Right kidney (tissue), 1 donor: ENCODE measurements at regions not wholly inside any gene's neighbourhood (a gene's known extent, or its start where the extent isn't known, plus 50 kb on each side); places are given as distances from the start of the nearest gene placed in this dataset.
A peak's percentile ranks its signal among the peaks of the same experiment; 100 is the strongest.

Experiments used
- DNase-seq: peaks from one replicate; pipeline ENCODE4 v3.0.0-alpha.2; 2016

- DNase-seq = no peak
These were observed 291.9 kb upstream of the TRIB2 start for GRCh38 chr2:12424809-12425208.

GRCh38 chr2:12428324-12428723, 288.4 kb upstream of the TRIB2 start:
- no peak for DNase-seq

GRCh38 chr2:12428786-12429185, 287.9 kb upstream of the TRIB2 start:
- DNase-seq = no peak

GRCh38 chr2:12429779-12430406, 286.8 kb upstream of the TRIB2 start:
- DNase-seq = no peak

GRCh38 chr2:12430407-12431133, 286.2 kb upstream of the TRIB2 start:
- peak; percentile 23 for DNase-seq

GRCh38 chr2:12432985-12433625, 283.6 kb upstream of the TRIB2 start:
- DNase-seq = no peak

- DNase-seq = no peak
These were observed 283.1 kb upstream of the TRIB2 start for GRCh38 chr2:12433626-12433990.

- DNase-seq = no peak
These were observed 282.1 kb upstream of the TRIB2 start for GRCh38 chr2:12434630-12435098.

GRCh38 chr2:12435430-12436222, 281.1 kb upstream of the TRIB2 start:
- no peak for DNase-seq

GRCh38 chr2:12436483-12436882, 280.3 kb upstream of the TRIB2 start:
- DNase-seq = no peak

- DNase-seq = no peak
These were observed 279.7 kb upstream of the TRIB2 start for GRCh38 chr2:12436935-12437561.

- DNase-seq = no peak
These were observed 276.0 kb upstream of the TRIB2 start for GRCh38 chr2:12440731-12441130.

GRCh38 chr2:12441750-12442475, 274.8 kb upstream of the TRIB2 start:
- DNase-seq = no peak

- DNase-seq = no peak
These were observed 274.3 kb upstream of the TRIB2 start for GRCh38 chr2:12442476-12442847.

GRCh38 chr2:12448846-12449505, 267.8 kb upstream of the TRIB2 start:
- no peak for DNase-seq

GRCh38 chr2:12451726-12452125, 265.0 kb upstream of the TRIB2 start:
- DNase-seq = no peak

GRCh38 chr2:12452185-12452584, 264.6 kb upstream of the TRIB2 start:
- DNase-seq = no peak

GRCh38 chr2:12453731-12454130, 263.0 kb upstream of the TRIB2 start:
- no peak for DNase-seq

- DNase-seq = no peak
These were observed 261.1 kb upstream of the TRIB2 start for GRCh38 chr2:12455661-12456060.

GRCh38 chr2:12456293-12457106, 260.2 kb upstream of the TRIB2 start:
- DNase-seq = no peak
